ENCODE measurements at regions not wholly inside any gene's neighbourhood (a gene's known extent, or its start where the extent isn't known, plus 50 kb on each side); places are given as distances from the start of the nearest gene placed in this dataset.
A peak's percentile ranks its signal among the peaks of the same experiment; 100 is the strongest.

- TF ChIP-seq, protein P1, sequence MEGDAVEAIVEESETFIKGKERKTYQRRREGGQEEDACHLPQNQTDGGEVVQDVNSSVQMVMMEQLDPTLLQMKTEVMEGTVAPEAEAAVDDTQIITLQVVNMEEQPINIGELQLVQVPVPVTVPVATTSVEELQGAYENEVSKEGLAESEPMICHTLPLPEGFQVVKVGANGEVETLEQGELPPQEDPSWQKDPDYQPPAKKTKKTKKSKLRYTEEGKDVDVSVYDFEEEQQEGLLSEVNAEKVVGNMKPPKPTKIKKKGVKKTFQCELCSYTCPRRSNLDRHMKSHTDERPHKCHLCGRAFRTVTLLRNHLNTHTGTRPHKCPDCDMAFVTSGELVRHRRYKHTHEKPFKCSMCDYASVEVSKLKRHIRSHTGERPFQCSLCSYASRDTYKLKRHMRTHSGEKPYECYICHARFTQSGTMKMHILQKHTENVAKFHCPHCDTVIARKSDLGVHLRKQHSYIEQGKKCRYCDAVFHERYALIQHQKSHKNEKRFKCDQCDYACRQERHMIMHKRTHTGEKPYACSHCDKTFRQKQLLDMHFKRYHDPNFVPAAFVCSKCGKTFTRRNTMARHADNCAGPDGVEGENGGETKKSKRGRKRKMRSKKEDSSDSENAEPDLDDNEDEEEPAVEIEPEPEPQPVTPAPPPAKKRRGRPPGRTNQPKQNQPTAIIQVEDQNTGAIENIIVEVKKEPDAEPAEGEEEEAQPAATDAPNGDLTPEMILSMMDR (IDR thresholded peaks at IDR 0.05): no peak
Measured at GRCh38 chr12:34210689-34211530, 188.6 kb downstream of the ALG10 start.

GRCh38 chr12:34212651-34213050, 190.4 kb downstream of the ALG10 start:
- TF ChIP-seq, protein P1 (IDR thresholded peaks at IDR 0.05): no peak

GRCh38 chr12:34214011-34214410, 191.7 kb downstream of the ALG10 start:
- TF ChIP-seq, protein P1 (IDR thresholded peaks at IDR 0.05): no peak

GRCh38 chr12:34215213-34215892, 193.1 kb downstream of the ALG10 start:
- TF ChIP-seq, protein P1 (IDR thresholded peaks at IDR 0.05): no peak

DNA sequence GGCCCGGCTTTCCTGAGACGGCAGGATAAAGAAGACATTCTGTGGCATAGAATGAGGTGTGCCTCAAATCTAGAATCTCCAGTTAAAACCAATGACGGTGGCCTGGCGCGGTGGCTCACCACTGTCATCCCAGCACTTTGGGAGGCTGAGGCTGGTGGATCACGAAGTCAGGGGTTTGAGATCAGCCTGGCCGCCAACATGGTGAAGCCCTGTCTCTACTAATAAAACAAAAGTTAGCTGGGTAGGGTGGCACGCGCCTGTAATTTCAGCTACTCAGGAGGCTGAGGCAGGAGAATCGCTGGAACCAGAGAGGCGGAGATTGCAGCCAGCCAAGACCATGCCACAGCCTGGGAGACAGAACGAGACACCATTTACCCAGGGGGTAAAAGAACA, 193.6 kb downstream of the ALG10 start:
- TF ChIP-seq, protein P1 (IDR thresholded peaks at IDR 0.05): no peak

GRCh38 chr12:34217660-34218059, 195.4 kb downstream of the ALG10 start:
- TF ChIP-seq, protein P1 (IDR thresholded peaks at IDR 0.05): no peak

DNA sequence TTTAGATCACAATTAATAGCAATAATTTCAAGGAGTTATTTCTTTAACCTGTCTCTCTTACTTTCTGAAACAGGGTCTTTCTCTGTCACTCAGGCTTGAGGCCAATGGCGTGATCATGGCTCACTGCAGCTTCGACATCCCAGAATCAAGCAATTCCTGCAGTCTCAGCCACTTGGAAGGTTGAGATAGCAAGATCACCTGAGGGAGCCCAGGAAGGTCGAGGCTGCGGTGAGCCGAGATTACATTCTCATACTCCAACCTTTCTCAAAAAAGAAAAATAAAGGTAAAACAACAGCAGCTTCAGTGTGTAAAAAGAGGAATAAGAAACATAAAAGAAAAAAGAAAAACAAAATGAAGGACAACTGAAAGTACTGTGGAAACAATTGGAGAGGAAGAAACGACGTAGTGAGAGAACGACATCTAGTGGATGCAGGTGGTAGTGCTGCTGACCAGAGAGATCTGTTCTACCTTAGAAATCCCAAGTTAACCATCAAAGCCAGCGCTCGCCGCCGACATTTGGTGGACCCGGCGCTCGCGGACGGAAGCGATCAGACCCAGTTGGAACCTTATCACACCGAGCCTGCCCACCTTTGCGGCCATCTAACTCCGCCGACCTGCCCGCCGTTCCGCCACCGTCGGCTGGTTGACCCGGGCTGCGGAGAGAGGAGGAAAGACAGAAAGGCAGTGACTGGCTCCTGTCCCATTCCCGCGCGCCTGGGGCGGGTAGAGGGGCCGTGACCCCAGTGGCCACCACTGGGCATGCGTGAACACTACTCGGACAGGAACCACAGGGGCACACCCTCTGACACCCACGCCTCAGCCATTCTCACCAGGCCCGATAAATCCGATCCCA, 196.1 kb downstream of the ALG10 start:
- TF ChIP-seq, protein P1 (IDR thresholded peaks at IDR 0.05): peak; percentile 97
